H1 (cell line): ENCODE measurements at regions not wholly inside any gene's neighbourhood (a gene's known extent, or its start where the extent isn't known, plus 50 kb on each side); places are given as distances from the start of the nearest gene placed in this dataset.
"Not testable (repeated sequence)": the region's sequence is repeated elsewhere in the genome, so short reads cannot be mapped to it uniquely, and the experiment has no call there.

Experiments
- CTCF ChIA-PET: fragments of 300-600 bp; sonication (Branson Sonifier 250); formaldehyde crosslinking; loops from one replicate; lab custom pipeline; 2021; ENCODE audit not compliant: partially characterized antibody; lab: Charles Lee
- POLR2A ChIA-PET: fragments of 300-600 bp; sonication (Branson Sonifier 250); formaldehyde crosslinking; loops from one replicate; lab custom pipeline; 2021; ENCODE audit warnings: inconsistent platforms; ENCODE audit not compliant: partially characterized antibody; lab: Charles Lee
- DNase-seq, 2 experiments: peaks; one replicate each; pipeline versions ENCODE4 v3.0.0 to v3.0.0-alpha.2; 2010 to 2022; ENCODE audit warnings: low spot score in 2 of 2, low read depth in 1 of 2, mixed read lengths in 1 of 2
- FAIRE-seq: peaks from 2 replicates; lab custom pipeline; 2011; peaks lifted over from hg19 to GRCh38; lab: Jason Lieb, UNC
- H2AFZ ChIP-seq: 2 replicates; pipeline ENCODE4 v1.8.1; 2012; ENCODE audit warnings: low read length, inconsistent platforms
- H2AK5ac ChIP-seq: 2 replicates; pipeline ENCODE4 v1.6.1; 2013; ENCODE audit warnings: low read depth, low read length
- H2BK120ac ChIP-seq: replicated peaks from 2 replicates; pipeline ENCODE3; 2013; ENCODE audit warnings: low read depth, low read length, inconsistent platforms
- H2BK12ac ChIP-seq: 2 replicates; pipeline ENCODE4 v1.6.1; 2013; ENCODE audit warnings: low read depth, low read length
- H2BK15ac ChIP-seq: 2 replicates; pipeline ENCODE4 v1.6.1; 2013; ENCODE audit warnings: low read length
- H2BK20ac ChIP-seq: 2 replicates; pipeline ENCODE4 v1.6.1; 2013; ENCODE audit warnings: low read length
- H2BK5ac ChIP-seq: 2 replicates; pipeline ENCODE4 v1.6.1; 2013; ENCODE audit warnings: low read depth, low read length
- H3K14ac ChIP-seq: 2 replicates; pipeline ENCODE4 v1.6.1; 2013; ENCODE audit warnings: inconsistent platforms; ENCODE audit not compliant: insufficient read length
- H3K18ac ChIP-seq: 2 replicates; pipeline ENCODE4 v1.6.1; 2013; ENCODE audit warnings: low read length; ENCODE audit errors: extremely low read depth
- H3K23ac ChIP-seq: 2 replicates; pipeline ENCODE4 v1.6.1; 2013; ENCODE audit warnings: inconsistent platforms; ENCODE audit not compliant: insufficient read length
- H3K23me2 ChIP-seq: 2 replicates; pipeline ENCODE4 v1.6.1; 2013; ENCODE audit warnings: low read depth, low read length
- H3K27ac ChIP-seq: 2 replicates; pipeline ENCODE4 v1.6.1; 2011; ENCODE audit warnings: low read depth, low read length, inconsistent platforms
- H3K27me3 ChIP-seq, 4 experiments: replicated peaks in 1 of 4; 1 replicate in 1 of 4; 2 replicates in 3 of 4; pipeline versions ENCODE4 v1.6.1 to v1.8.1; 2011 to 2013; ENCODE audit warnings: low read length in 3 of 4, mild to moderate bottlenecking in 3 of 4, inconsistent platforms in 2 of 4, mixed read lengths in 2 of 4, moderate library complexity in 1 of 4; ENCODE audit not compliant: control insufficient read depth in 3 of 4, insufficient read depth in 3 of 4; ENCODE audit errors: extremely low read depth in 1 of 4
- H3K36me3 ChIP-seq, 4 experiments: 2 replicates each; pipeline versions ENCODE4 v1.6.1 to v1.8.1; 2011 to 2013; ENCODE audit warnings: mild to moderate bottlenecking in 4 of 4, low read length in 3 of 4, moderate library complexity in 2 of 4, control low read depth in 1 of 4, inconsistent platforms in 1 of 4; ENCODE audit not compliant: insufficient read depth in 4 of 4, control insufficient read depth in 2 of 4
- H3K4ac ChIP-seq: replicated peaks from 2 replicates; pipeline ENCODE3; 2013; ENCODE audit warnings: low read length, low read depth, mixed read lengths, inconsistent platforms; ENCODE audit not compliant: insufficient read length
- H3K4me1 ChIP-seq, 4 experiments: replicated peaks in 1 of 4; 1 replicate in 1 of 4; 2 replicates in 3 of 4; pipeline versions ENCODE4 v1.6.1 to v1.8.1; 2011 to 2013; ENCODE audit warnings: low read length in 3 of 4, inconsistent platforms in 2 of 4, mixed read lengths in 1 of 4; ENCODE audit not compliant: insufficient read depth in 4 of 4, control insufficient read depth in 3 of 4
- H3K4me2 ChIP-seq, 2 experiments: 2 replicates each; pipeline versions ENCODE4 v1.6.1 to v1.8.1; 2011 to 2013; ENCODE audit warnings: low read depth in 2 of 2, low read length in 2 of 2, control low read depth in 1 of 2, inconsistent platforms in 1 of 2, mild to moderate bottlenecking in 1 of 2; ENCODE audit not compliant: insufficient read depth in 1 of 2
- H3K4me3 ChIP-seq, 4 experiments: fragments of 200-600, 300-600 bp in 1 of 4; sonication (generic), shearing (Covaris generic), sonication (Bioruptor Twin) in 1 of 4; 2 replicates each; pipeline versions ENCODE4 v1.5.1 to v1.8.1; 2011 to 2016; ENCODE audit warnings: low read length in 4 of 4, low read depth in 3 of 4, control low read depth in 2 of 4, inconsistent platforms in 2 of 4, mild to moderate bottlenecking in 2 of 4, mixed read lengths in 1 of 4, moderate library complexity in 1 of 4; ENCODE audit not compliant: insufficient read depth in 2 of 4; ENCODE audit errors: extremely low read depth in 1 of 4
- H3K56ac ChIP-seq: replicated peaks from 2 replicates; pipeline ENCODE3; 2013; ENCODE audit warnings: low read depth, mild to moderate bottlenecking, mixed read lengths, low read length, inconsistent platforms; ENCODE audit not compliant: insufficient read length
- H3K79me1 ChIP-seq: 2 replicates; pipeline ENCODE4 v1.6.1; 2013; ENCODE audit warnings: low read depth, low read length, control low read depth
- H3K79me2 ChIP-seq, 2 experiments: 2 replicates each; pipeline versions ENCODE4 v1.6.1 to v1.8.1; 2012 to 2013; ENCODE audit warnings: low read length in 2 of 2, mild to moderate bottlenecking in 2 of 2, inconsistent platforms in 1 of 2; ENCODE audit not compliant: insufficient read depth in 2 of 2, control insufficient read depth in 1 of 2
- H3K9ac ChIP-seq, 4 experiments: replicated peaks in 1 of 4; 1 replicate in 1 of 4; 2 replicates in 3 of 4; pipeline versions ENCODE4 v1.6.1 to v1.8.1; 2011 to 2013; ENCODE audit warnings: low read depth in 3 of 4, low read length in 3 of 4, control low read depth in 2 of 4, mild to moderate bottlenecking in 2 of 4, moderate library complexity in 2 of 4, inconsistent platforms in 1 of 4; ENCODE audit errors: extremely low read depth in 1 of 4
- H3K9me3 ChIP-seq, 2 experiments: 2 replicates each; pipeline versions ENCODE4 v1.6.1 to v1.8.1; 2012 to 2013; ENCODE audit warnings: mild to moderate bottlenecking in 2 of 2, moderate library complexity in 2 of 2, control low read depth in 1 of 2, inconsistent platforms in 1 of 2, low read depth in 1 of 2, low read length in 1 of 2, mixed read lengths in 1 of 2; ENCODE audit not compliant: insufficient read depth in 2 of 2
- H4K20me1 ChIP-seq, 2 experiments: replicated peaks in 1 of 2; 2 replicates each; pipeline versions ENCODE3 to v1.8.1; 2011 to 2013; ENCODE audit warnings: inconsistent platforms in 2 of 2, low read length in 2 of 2, mild to moderate bottlenecking in 1 of 2; ENCODE audit not compliant: insufficient read depth in 2 of 2, control insufficient read depth in 1 of 2
- H4K5ac ChIP-seq: 2 replicates; pipeline ENCODE4 v1.6.1; 2013; ENCODE audit warnings: low read length, low read depth, mixed read lengths, inconsistent platforms; ENCODE audit not compliant: insufficient read length
- H4K8ac ChIP-seq: 2 replicates; pipeline ENCODE4 v1.8.0; 2013; ENCODE audit warnings: mild to moderate bottlenecking, moderate library complexity, low read length, inconsistent platforms; ENCODE audit not compliant: insufficient read depth; ENCODE audit errors: extremely low read depth
- H4K91ac ChIP-seq: replicated peaks from 2 replicates; pipeline ENCODE3; 2013; ENCODE audit warnings: low read length, mixed read lengths, inconsistent platforms; ENCODE audit not compliant: insufficient read length
- WGBS, 2 experiments: shearing (Covaris generic) in 1 of 2; methylation state at CpG; one replicate each; pipeline versions ENCODE4 v1.1.6 to v1.1.7; 2013 to 2015; ENCODE audit warnings: low lambda C conversion rate in 2 of 2, mixed read lengths in 2 of 2, inconsistent platforms in 1 of 2, low coverage in 1 of 2, missing lambda C conversion rate in 1 of 2; ENCODE audit not compliant: insufficient replicate concordance in 2 of 2, insufficient coverage in 1 of 2, insufficient read length in 1 of 2; ENCODE audit errors: extremely low coverage in 1 of 2, missing lambda C conversion rate in 1 of 2; 5-methylcytosine and 5-hydroxymethylcytosine counted together

DNA sequence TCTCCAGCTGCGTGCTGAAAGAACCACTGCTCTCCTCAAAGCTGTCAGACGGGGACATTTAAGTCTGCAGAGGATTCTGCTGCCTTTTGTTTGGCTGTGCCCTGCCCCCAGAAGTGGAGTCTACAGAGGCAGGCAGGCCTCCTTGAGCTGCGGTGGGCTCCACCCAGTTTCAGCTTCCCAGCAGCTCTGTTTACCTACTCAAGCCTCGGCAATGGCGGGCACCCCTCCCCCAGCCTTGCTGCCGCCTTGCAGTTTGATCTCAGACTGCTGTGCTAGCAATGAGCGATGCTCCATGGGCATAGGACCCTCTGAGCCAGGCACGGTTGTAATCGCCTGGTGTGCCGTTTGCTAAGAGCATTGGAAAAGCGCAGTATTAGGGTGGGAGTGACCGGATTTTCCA is 213.2 kb downstream of the MEIS1 start:
- not testable (repeated sequence) for H3K36me3 ChIP-seq, H3K56ac ChIP-seq, H3K27ac ChIP-seq, H3K9me3 ChIP-seq, H3K4me3 ChIP-seq, H3K9ac ChIP-seq, H4K91ac ChIP-seq, H4K8ac ChIP-seq, H3K79me2 ChIP-seq, H4K20me1 ChIP-seq, H3K27me3 ChIP-seq, H3K23me2 ChIP-seq, H3K23ac ChIP-seq, H2BK120ac ChIP-seq, H3K79me1 ChIP-seq, H4K5ac ChIP-seq, FAIRE-seq, H2BK12ac ChIP-seq, H2AK5ac ChIP-seq, H2BK15ac ChIP-seq, H3K4me1 ChIP-seq, H3K14ac ChIP-seq, H2BK20ac ChIP-seq, H2BK5ac ChIP-seq, H3K4ac ChIP-seq
- POLR2A ChIA-PET = interaction anchor here (0.7 kb wide), 1 partner anchor 224 kb away, joined by 4 read pairs; no protein-coding TSS in a partner anchor
- WGBS, 2 experiments = 79% methylated on average over 12 of the region's 12 CpGs; no CpG with 5 or more reads in 1 of the 2 experiments
- CTCF ChIA-PET = interaction anchor here (0.6 to 0.7 kb wide), 3 partner anchors 576 to 1121 kb away, joined by 3 to 4 read pairs (median 4); no protein-coding TSS in a partner anchor
- DNase-seq = peak in 1 of 2 experiments; percentile 45
- Histone ChIP-seq H3K4me2 (peak overlapping the region; percentile 32 to 33; a peak in 2 of 4 replicates), H3K18ac (peak overlapping the region; percentile 78), H2AFZ (peak overlapping the region; percentile 90; the same call in 1 of the 2 replicates)
